G401.6 (cell line): ENCODE measurements at regions not wholly inside any gene's neighbourhood (a gene's known extent, or its start where the extent isn't known, plus 50 kb on each side); places are given as distances from the start of the nearest gene placed in this dataset.
"Not testable (repeated sequence)": the region's sequence is repeated elsewhere in the genome, so short reads cannot be mapped to it uniquely, and the experiment has no call there.

Experiments used
- FAIRE-seq: peaks from 2 replicates; lab custom pipeline; 2012; peaks lifted over from hg19 to GRCh38; lab: Jason Lieb, UNC

- no peak for FAIRE-seq
Measured at GRCh38 chr17:31677681-31678080, 181.4 kb downstream of the COPRS start.

GRCh38 chr17:31677036-31677435 lies 182.0 kb downstream of the COPRS start:
- no peak for FAIRE-seq

GRCh38 chr17:31675392-31675791 lies 183.7 kb downstream of the COPRS start:
- not testable (repeated sequence) for FAIRE-seq

- FAIRE-seq: no peak
Measured at GRCh38 chr17:31674717-31675349, 184.2 kb downstream of the COPRS start.

- no peak for FAIRE-seq
Measured at GRCh38 chr17:31674305-31674704, 184.7 kb downstream of the COPRS start.

GRCh38 chr17:31673076-31673475 lies 186.0 kb downstream of the COPRS start:
- FAIRE-seq: no peak

- FAIRE-seq: no peak
Measured at GRCh38 chr17:31672161-31672819, 186.8 kb downstream of the COPRS start.

- FAIRE-seq: no peak
Measured at GRCh38 chr17:31663576-31663975, 195.5 kb downstream of the COPRS start.

- no peak for FAIRE-seq
Measured at GRCh38 chr17:31660684-31661083, 198.4 kb downstream of the COPRS start.

- FAIRE-seq: no peak
Measured at GRCh38 chr17:31657876-31658275, 201.2 kb downstream of the COPRS start.

GRCh38 chr17:31654936-31655335 lies 204.1 kb downstream of the COPRS start:
- no peak for FAIRE-seq

- FAIRE-seq: no peak
Measured at GRCh38 chr17:31653691-31654090, 205.4 kb downstream of the COPRS start.

GRCh38 chr17:31650756-31651520 lies 208.1 kb downstream of the COPRS start:
- FAIRE-seq: no peak

- FAIRE-seq: no peak
Measured at GRCh38 chr17:31649302-31649701, 209.7 kb downstream of the COPRS start.

- no peak for FAIRE-seq
Measured at GRCh38 chr17:31647661-31648060, 211.4 kb downstream of the COPRS start.

- no peak for FAIRE-seq
Measured at GRCh38 chr17:31646642-31647041, 212.4 kb downstream of the COPRS start.

- FAIRE-seq: no peak
Measured at GRCh38 chr17:31645351-31645750, 213.7 kb downstream of the COPRS start.

- no peak for FAIRE-seq
Measured at GRCh38 chr17:31631766-31632165, 227.3 kb downstream of the COPRS start.

- not testable (repeated sequence) for FAIRE-seq
Measured at GRCh38 chr17:31630866-31631265, 228.2 kb downstream of the COPRS start.

GRCh38 chr17:31629696-31630470 lies 229.2 kb downstream of the COPRS start:
- FAIRE-seq: no peak

- FAIRE-seq: no peak
Measured at GRCh38 chr17:31627960-31628359, 231.1 kb downstream of the COPRS start.

- no peak for FAIRE-seq
Measured at GRCh38 chr17:31623990-31624389, 232.5 kb downstream of the RAB11FIP4 start.

- FAIRE-seq: no peak
Measured at GRCh38 chr17:31622500-31622899, 231.0 kb downstream of the RAB11FIP4 start.
